ENCODE measurements at regions not wholly inside any gene's neighbourhood (a gene's known extent, or its start where the extent isn't known, plus 50 kb on each side); places are given as distances from the start of the nearest gene placed in this dataset.

DNA sequence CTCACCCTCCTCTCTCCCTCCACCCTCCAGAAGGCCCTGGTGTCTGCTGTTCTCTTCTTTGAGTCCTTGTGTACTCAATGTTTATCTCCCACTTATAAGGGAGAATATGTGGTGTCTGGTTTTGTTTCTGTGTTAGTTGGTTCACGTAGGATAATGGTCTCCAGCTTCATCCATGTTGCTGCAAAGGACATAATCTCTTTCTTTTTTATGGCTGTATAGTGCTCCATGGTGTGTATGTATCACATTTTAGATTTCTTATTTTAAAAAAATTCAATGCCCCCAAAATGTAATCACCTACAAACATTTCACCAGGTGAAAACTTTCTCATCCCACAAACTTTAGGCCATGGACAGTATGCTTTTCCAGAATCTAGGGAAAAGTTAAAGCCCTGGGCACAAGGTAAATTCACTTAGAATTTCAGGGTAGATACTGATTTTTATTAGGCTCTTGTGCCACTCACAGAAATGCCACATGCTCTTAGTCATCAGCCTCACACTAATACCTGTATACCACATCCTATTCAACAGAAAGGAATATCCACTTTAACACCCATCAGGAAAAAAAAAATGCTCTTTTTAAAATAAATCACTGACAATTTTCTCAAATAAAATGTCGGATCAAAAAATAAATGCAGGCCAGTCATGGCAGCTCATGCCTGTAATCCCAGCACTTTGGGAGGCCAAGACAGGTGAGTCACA lies 104.8 kb upstream of the ENPP6 start:
- Histone ChIP-seq H3K36me3 (ENCODE audit: insufficient read depth, low read length) (no peaks in the 10 kb centered on the region), H3K27ac (ENCODE audit: low read length) (no peak overlapping the region), H4K20me1 (ENCODE audit: insufficient read depth, low read depth, low read length) (no peaks in the 10 kb centered on the region), H3K27me3 (ENCODE audit: low read length) (no peaks in the 10 kb centered on the region), H3K9me3 (ENCODE audit: low read length) (no peaks in the 10 kb centered on the region), H3K79me2 (ENCODE audit: low read length) (no peaks in the 10 kb centered on the region), H3K4me2 (ENCODE audit: low read depth, low read length, poor library complexity, severe bottlenecking) (no peak overlapping the region), H3K9me2 (replicated peaks; ENCODE audit: insufficient read depth, low read length) (no peaks in the 10 kb centered on the region), H3K9ac (ENCODE audit: low read length) (no peak overlapping the region), H3K4me1 (ENCODE audit: low read length) (peaks cover 37% of the 10 kb centered on the region), H3K4me3 (ENCODE audit: low read length) (no peak overlapping the region), H2AFZ (ENCODE audit: low read length) (no peak overlapping the region)
- DNase-seq = no peak

DNA sequence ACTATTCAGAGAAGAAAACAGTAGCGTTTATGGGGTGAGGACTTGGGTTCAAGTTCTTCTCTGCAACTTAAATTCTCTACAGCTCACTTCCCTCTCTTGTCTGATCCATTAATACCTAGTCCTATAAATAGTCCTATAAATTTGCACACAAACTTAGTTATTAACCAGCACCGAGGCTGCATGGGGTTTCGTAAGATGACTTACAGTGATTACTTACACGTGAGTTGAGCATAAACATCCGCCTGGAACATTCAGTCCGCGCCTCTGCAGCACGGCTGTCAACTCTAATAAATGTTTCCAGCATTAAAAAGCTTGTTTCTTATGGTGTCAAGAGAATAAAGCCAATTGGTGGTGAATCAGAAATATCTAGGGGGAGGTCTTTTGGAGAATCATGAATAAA lies 103.0 kb upstream of the ENPP6 start:
- peak; percentile 68 for DNase-seq
- Histone ChIP-seq H3K9ac (ENCODE audit: low read length) (no peak overlapping the region), H3K36me3 (ENCODE audit: insufficient read depth, low read length) (no peaks in the 10 kb centered on the region), H3K4me2 (ENCODE audit: low read depth, low read length, poor library complexity, severe bottlenecking) (peak overlapping the region; percentile 65), H3K4me1 (ENCODE audit: low read length) (peaks cover 37% of the 10 kb centered on the region), H3K9me3 (ENCODE audit: low read length) (no peaks in the 10 kb centered on the region), H3K4me3 (ENCODE audit: low read length) (no peak overlapping the region), H3K9me2 (replicated peaks; ENCODE audit: insufficient read depth, low read length) (no peaks in the 10 kb centered on the region), H3K27ac (ENCODE audit: low read length) (peak overlapping the region; percentile 85), H3K27me3 (ENCODE audit: low read length) (no peaks in the 10 kb centered on the region), H2AFZ (ENCODE audit: low read length) (peak overlapping the region; percentile 26; the same call in 1 of the 2 replicates), H3K79me2 (ENCODE audit: low read length) (no peaks in the 10 kb centered on the region), H4K20me1 (ENCODE audit: insufficient read depth, low read depth, low read length) (no peaks in the 10 kb centered on the region)

DNA sequence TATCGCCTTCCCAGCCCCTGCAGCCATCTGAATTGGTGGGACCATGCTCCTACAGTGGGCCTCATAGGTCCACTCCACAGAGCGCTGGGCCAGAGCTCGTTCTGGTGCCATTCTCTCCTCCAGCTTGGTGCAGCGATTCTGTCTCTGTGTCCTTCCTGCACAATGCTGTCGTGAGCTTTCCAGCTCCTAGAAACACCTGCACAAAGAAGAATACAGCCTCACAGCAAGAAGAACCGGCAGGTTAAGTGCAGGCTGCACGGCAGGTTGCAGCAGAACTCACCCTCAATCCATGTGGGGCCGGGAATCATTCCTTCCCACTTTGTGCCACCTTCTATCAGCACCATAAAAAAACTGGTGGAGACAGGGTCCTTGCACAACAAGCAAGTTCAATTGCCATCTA lies 101.2 kb upstream of the ENPP6 start:
- Histone ChIP-seq H4K20me1 (ENCODE audit: insufficient read depth, low read depth, low read length) (no peaks in the 10 kb centered on the region), H3K36me3 (ENCODE audit: insufficient read depth, low read length) (no peaks in the 10 kb centered on the region), H3K4me2 (ENCODE audit: low read depth, low read length, poor library complexity, severe bottlenecking) (peak overlapping the region; percentile 65), H3K4me3 (ENCODE audit: low read length) (peak overlapping the region; percentile 48; the same call in 1 of the 2 replicates), H3K79me2 (ENCODE audit: low read length) (no peaks in the 10 kb centered on the region), H3K9ac (ENCODE audit: low read length) (peak overlapping the region; percentile 57), H3K9me3 (ENCODE audit: low read length) (no peaks in the 10 kb centered on the region), H2AFZ (ENCODE audit: low read length) (peak overlapping the region; percentile 42; the same call in 1 of the 2 replicates), H3K9me2 (replicated peaks; ENCODE audit: insufficient read depth, low read length) (no peaks in the 10 kb centered on the region), H3K27me3 (ENCODE audit: low read length) (no peaks in the 10 kb centered on the region), H3K4me1 (ENCODE audit: low read length) (peaks cover 45% of the 10 kb centered on the region), H3K27ac (ENCODE audit: low read length) (peak overlapping the region; percentile 85)
- DNase-seq = no peak

DNA sequence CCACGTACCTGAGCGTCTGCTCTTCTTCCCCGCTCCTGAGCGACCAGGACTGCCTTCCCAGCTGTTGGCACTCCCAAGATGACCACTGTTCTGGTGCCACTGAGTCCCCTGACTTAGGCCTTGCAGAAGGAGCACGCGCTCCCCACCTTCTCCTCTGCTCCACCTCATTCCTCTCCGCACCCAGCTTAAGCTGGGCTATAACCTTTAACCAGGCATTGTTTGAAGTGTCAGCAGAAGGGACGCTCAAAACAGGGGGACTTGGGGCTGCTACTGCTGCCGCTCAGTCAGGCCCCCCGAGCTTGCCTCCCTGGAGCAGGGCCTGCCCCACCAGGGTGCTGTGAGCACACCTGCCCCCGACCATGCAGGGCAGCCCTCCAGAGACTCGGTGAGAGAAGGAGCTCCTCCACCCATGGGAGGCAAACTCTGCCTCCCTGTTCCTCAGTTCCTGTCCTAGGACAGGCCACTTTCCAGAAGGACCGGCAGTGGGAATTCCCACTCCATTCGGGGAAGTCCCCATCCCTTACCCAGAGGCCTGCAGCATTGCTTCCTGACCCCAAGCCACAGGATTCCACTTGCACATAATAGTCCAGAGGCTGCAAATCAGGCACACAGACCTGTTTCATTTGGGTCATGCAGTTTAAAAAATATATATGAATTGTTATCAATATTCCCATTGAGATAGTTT lies 99.7 kb upstream of the ENPP6 start:
- Histone ChIP-seq H3K27me3 (ENCODE audit: low read length) (no peaks in the 10 kb centered on the region), H3K9me2 (replicated peaks; ENCODE audit: insufficient read depth, low read length) (no peaks in the 10 kb centered on the region), H3K27ac (ENCODE audit: low read length) (peak overlapping the region; percentile 85; the same call in 1 of the 2 replicates), H3K79me2 (ENCODE audit: low read length) (no peaks in the 10 kb centered on the region), H3K4me2 (ENCODE audit: low read depth, low read length, poor library complexity, severe bottlenecking) (no peak overlapping the region), H3K9me3 (ENCODE audit: low read length) (no peaks in the 10 kb centered on the region), H3K4me1 (ENCODE audit: low read length) (peaks cover 49% of the 10 kb centered on the region), H2AFZ (ENCODE audit: low read length) (no peak overlapping the region), H4K20me1 (ENCODE audit: insufficient read depth, low read depth, low read length) (no peaks in the 10 kb centered on the region), H3K36me3 (ENCODE audit: insufficient read depth, low read length) (no peaks in the 10 kb centered on the region), H3K9ac (ENCODE audit: low read length) (no peak overlapping the region), H3K4me3 (ENCODE audit: low read length) (no peak overlapping the region)
- DNase-seq = no peak

DNA sequence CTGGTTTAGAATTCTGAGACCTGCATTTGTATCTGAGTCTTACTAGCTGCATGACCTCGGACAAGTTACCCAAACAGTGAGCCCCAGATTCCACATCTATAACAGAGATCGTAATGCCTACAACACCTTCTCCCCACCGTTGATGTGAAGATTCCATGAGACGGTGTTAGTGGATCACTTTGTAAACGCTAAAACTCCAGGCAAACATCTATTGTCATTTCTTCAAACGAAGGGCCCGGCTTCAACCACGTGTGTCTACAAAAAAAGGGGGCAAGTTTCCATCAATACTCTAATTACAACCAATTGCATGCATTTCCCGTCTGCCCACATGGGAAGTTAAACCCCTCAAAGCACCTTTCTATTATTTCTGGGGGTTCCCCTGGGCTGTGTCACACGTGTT lies 99.1 kb upstream of the ENPP6 start:
- H3K4me2 ChIP-seq (ENCODE audit: low read depth, low read length, poor library complexity, severe bottlenecking) = no peak overlapping the region
- no peaks in the 10 kb centered on the region for H3K79me2 ChIP-seq (ENCODE audit: low read length)
- H3K27me3 ChIP-seq (ENCODE audit: low read length) = no peaks in the 10 kb centered on the region
- DNase-seq = no peak
- H4K20me1 ChIP-seq (ENCODE audit: insufficient read depth, low read depth, low read length) = no peaks in the 10 kb centered on the region
- H3K27ac ChIP-seq (ENCODE audit: low read length) = no peak overlapping the region
- no peaks in the 10 kb centered on the region for H3K9me3 ChIP-seq (ENCODE audit: low read length)
- H3K9ac ChIP-seq (ENCODE audit: low read length) = no peak overlapping the region
- H3K9me2 ChIP-seq (replicated peaks; ENCODE audit: insufficient read depth, low read length) = no peaks in the 10 kb centered on the region
- H3K4me3 ChIP-seq (ENCODE audit: low read length) = no peak overlapping the region
- H2AFZ ChIP-seq (ENCODE audit: low read length) = no peak overlapping the region
- no peaks in the 10 kb centered on the region for H3K36me3 ChIP-seq (ENCODE audit: insufficient read depth, low read length)
- peaks cover 49% of the 10 kb centered on the region for H3K4me1 ChIP-seq (ENCODE audit: low read length)

DNA sequence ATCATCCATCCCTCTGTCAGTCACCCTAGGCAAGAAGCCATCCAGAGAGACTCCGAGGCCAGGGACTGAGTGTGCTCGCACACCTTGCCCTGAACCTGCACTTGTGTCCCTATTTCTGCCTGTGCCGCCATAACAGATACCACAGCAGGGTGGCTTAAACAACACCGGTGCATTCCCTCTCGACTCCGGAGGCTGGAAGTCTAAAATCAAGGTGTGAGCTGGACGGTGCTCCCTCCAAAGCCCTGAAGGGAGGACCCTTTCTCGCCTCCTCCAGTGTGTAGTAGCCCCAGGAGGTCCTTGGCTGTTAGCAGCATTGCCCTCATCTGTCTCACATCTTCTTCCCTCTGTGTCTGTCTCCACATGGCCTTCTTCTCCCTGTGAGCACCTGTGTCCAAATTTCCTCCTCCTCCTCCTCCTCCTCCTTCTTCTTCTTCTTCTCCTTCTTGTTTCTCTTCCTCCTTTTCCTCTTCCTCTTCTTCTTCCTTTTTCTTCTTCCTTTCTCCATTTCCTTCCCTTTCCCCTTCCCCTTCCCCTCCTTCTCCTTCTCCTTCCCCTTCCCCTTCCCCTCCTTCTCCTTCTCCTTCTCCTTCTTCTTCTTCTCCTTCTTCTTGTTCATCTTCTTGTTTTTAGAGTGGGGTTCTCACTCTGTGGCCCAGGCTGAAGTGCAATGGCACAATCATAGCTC lies 98.1 kb upstream of the ENPP6 start:
- H3K27ac ChIP-seq (ENCODE audit: low read length) = no peak overlapping the region
- no peak overlapping the region for H2AFZ ChIP-seq (ENCODE audit: low read length)
- H3K27me3 ChIP-seq (ENCODE audit: low read length) = no peaks in the 10 kb centered on the region
- no peak overlapping the region for H3K9ac ChIP-seq (ENCODE audit: low read length)
- no peak for DNase-seq
- no peaks in the 10 kb centered on the region for H3K9me2 ChIP-seq (replicated peaks; ENCODE audit: insufficient read depth, low read length)
- no peaks in the 10 kb centered on the region for H4K20me1 ChIP-seq (ENCODE audit: insufficient read depth, low read depth, low read length)
- no peak overlapping the region for H3K4me2 ChIP-seq (ENCODE audit: low read depth, low read length, poor library complexity, severe bottlenecking)
- peaks cover 45% of the 10 kb centered on the region for H3K4me1 ChIP-seq (ENCODE audit: low read length)
- H3K9me3 ChIP-seq (ENCODE audit: low read length) = no peaks in the 10 kb centered on the region
- H3K4me3 ChIP-seq (ENCODE audit: low read length) = no peak overlapping the region
- H3K36me3 ChIP-seq (ENCODE audit: insufficient read depth, low read length) = no peaks in the 10 kb centered on the region
- H3K79me2 ChIP-seq (ENCODE audit: low read length) = no peaks in the 10 kb centered on the region

DNA sequence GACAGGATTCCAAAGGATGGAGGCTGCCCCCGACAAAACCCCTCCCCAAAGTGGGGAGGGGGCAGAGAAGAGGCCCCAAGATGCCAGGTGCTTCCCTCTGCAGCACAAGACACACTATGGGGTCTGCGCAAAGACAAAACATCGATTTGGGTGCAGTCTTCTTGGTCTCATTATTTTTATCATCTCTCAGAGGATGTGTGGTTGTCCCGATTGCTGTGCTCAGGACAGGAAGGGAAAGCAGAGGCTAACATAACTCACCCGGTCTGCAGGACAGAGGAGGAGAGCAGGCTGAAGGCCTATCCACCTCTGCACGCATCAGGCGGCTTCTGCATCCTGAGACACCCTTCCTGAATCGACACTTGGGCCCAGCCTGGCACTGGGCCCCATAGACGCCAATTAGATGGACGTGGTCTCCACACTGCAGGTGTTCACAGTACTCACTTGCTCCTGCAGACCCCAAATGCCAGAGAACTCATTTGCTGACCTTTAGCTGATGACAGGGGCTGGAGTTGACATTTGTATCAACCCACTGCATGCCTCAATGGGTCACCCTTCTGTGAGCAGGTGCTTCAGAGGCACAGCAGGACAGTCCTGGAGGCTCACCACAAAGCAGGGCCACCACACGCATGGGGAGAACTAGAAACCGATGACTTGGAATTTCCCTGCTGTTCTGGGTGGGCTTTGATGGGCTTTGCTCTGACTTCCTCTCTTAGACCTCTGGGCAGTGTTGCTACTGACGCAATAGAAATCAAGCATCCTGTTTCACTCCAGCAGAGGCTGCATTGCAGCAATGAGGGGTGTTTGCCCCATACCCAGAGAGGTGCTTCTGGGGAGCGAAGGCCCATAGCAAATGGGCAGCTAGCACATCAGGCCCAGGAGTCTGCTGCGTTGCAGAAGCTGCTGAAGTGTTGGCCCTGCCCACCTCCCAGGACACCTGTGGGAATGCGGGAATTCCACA lies 96.3 kb upstream of the ENPP6 start:
- no peak overlapping the region for H3K4me3 ChIP-seq (ENCODE audit: low read length)
- no peaks in the 10 kb centered on the region for H3K9me3 ChIP-seq (ENCODE audit: low read length)
- no peak for DNase-seq
- H3K9ac ChIP-seq (ENCODE audit: low read length) = no peak overlapping the region
- no peak overlapping the region for H2AFZ ChIP-seq (ENCODE audit: low read length)
- no peaks in the 10 kb centered on the region for H4K20me1 ChIP-seq (ENCODE audit: insufficient read depth, low read depth, low read length)
- peaks cover 26% of the 10 kb centered on the region for H3K4me1 ChIP-seq (ENCODE audit: low read length)
- no peak overlapping the region for H3K4me2 ChIP-seq (ENCODE audit: low read depth, low read length, poor library complexity, severe bottlenecking)
- no peaks in the 10 kb centered on the region for H3K27me3 ChIP-seq (ENCODE audit: low read length)
- H3K27ac ChIP-seq (ENCODE audit: low read length) = no peak overlapping the region
- no peaks in the 10 kb centered on the region for H3K9me2 ChIP-seq (replicated peaks; ENCODE audit: insufficient read depth, low read length)
- no peaks in the 10 kb centered on the region for H3K79me2 ChIP-seq (ENCODE audit: low read length)
- H3K36me3 ChIP-seq (ENCODE audit: insufficient read depth, low read length) = no peaks in the 10 kb centered on the region

Data from Karpas-422 (cell line).